DND-41 (cell line): ENCODE measurements at regions not wholly inside any gene's neighbourhood (a gene's known extent, or its start where the extent isn't known, plus 50 kb on each side); places are given as distances from the start of the nearest gene placed in this dataset.

Experiments used
- EZH2 ChIP-seq: IDR thresholded peaks from 3 replicates; pipeline ENCODE4 v1.6.1; 2012; ENCODE audit warnings: borderline replicate concordance, low read depth, mild to moderate bottlenecking, moderate library complexity, low read length, inconsistent platforms; ENCODE audit not compliant: severe bottlenecking
- TF ChIP-seq, protein P1 (sequence below): IDR thresholded peaks from 2 replicates; pipeline ENCODE4 v1.5.1; 2012; ENCODE audit warnings: borderline replicate concordance, low read length, moderate library complexity, mild to moderate bottlenecking; ENCODE audit not compliant: poor library complexity, severe bottlenecking; ENCODE audit errors: extremely low read depth

GRCh38 chr18:68504441-68505177, 210.3 kb downstream of the TMX3 start:
- TF ChIP-seq, protein P1, sequence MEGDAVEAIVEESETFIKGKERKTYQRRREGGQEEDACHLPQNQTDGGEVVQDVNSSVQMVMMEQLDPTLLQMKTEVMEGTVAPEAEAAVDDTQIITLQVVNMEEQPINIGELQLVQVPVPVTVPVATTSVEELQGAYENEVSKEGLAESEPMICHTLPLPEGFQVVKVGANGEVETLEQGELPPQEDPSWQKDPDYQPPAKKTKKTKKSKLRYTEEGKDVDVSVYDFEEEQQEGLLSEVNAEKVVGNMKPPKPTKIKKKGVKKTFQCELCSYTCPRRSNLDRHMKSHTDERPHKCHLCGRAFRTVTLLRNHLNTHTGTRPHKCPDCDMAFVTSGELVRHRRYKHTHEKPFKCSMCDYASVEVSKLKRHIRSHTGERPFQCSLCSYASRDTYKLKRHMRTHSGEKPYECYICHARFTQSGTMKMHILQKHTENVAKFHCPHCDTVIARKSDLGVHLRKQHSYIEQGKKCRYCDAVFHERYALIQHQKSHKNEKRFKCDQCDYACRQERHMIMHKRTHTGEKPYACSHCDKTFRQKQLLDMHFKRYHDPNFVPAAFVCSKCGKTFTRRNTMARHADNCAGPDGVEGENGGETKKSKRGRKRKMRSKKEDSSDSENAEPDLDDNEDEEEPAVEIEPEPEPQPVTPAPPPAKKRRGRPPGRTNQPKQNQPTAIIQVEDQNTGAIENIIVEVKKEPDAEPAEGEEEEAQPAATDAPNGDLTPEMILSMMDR, result no peak
- TF ChIP-seq EZH2, result no peak
